Liver (tissue), 8 donors: ENCODE measurements at regions not wholly inside any gene's neighbourhood (a gene's known extent, or its start where the extent isn't known, plus 50 kb on each side); places are given as distances from the start of the nearest gene placed in this dataset.
A peak's percentile ranks its signal among the peaks of the same experiment; 100 is the strongest.

Experiments used
- DNase-seq: peaks from one replicate; pipeline ENCODE4 v3.0.0-alpha.2; 2017; ENCODE audit warnings: low spot score
- H3K27ac ChIP-seq, 2 donors: one replicate each; pipeline ENCODE4 v1.7.0; 2013; ENCODE audit warnings: inconsistent platforms in 2 of 2, low read length in 2 of 2, control low read depth in 1 of 2, low read depth in 1 of 2, mild to moderate bottlenecking in 1 of 2
- H3K27me3 ChIP-seq, 4 donors: one replicate each; pipeline versions ENCODE4 v1.6.1 to v1.7.0; 2013; ENCODE audit warnings: low read length in 3 of 4, inconsistent platforms in 1 of 4, mild to moderate bottlenecking in 1 of 4, moderate library complexity in 1 of 4; ENCODE audit not compliant: control insufficient read depth in 4 of 4, insufficient read depth in 4 of 4
- H3K36me3 ChIP-seq, 4 donors: one replicate each; pipeline versions ENCODE4 v1.6.1 to v1.7.0; 2013; ENCODE audit warnings: low read length in 3 of 4, mild to moderate bottlenecking in 3 of 4, low read depth in 1 of 4, moderate library complexity in 1 of 4; ENCODE audit not compliant: control insufficient read depth in 4 of 4, insufficient read depth in 3 of 4
- H3K4me1 ChIP-seq, 4 donors: one replicate each; pipeline versions ENCODE4 v1.6.1 to v1.7.0; 2013; ENCODE audit warnings: low read length in 3 of 4, mild to moderate bottlenecking in 3 of 4, moderate library complexity in 1 of 4; ENCODE audit not compliant: control insufficient read depth in 4 of 4, insufficient read depth in 4 of 4
- H3K4me3 ChIP-seq, 3 donors: one replicate each; pipeline versions ENCODE4 v1.6.1 to v1.7.0; 2013; ENCODE audit warnings: low read length in 3 of 3, control low read depth in 1 of 3, low read depth in 1 of 3, mild to moderate bottlenecking in 1 of 3
- H3K9ac ChIP-seq, 2 donors: one replicate each; pipeline ENCODE4 v1.7.0; 2013; ENCODE audit warnings: low read length in 2 of 2, mild to moderate bottlenecking in 2 of 2, moderate library complexity in 2 of 2, control low read depth in 1 of 2, low read depth in 1 of 2
- H3K9me3 ChIP-seq, 4 donors: one replicate each; pipeline versions ENCODE4 v1.6.1 to v1.7.0; 2013; ENCODE audit warnings: low read length in 3 of 4; ENCODE audit not compliant: control insufficient read depth in 4 of 4
- EGR1 ChIP-seq, 2 donors: IDR thresholded peaks; 2 replicates each; pipeline ENCODE4 v1.6.1; 2016 to 2018; ENCODE audit warnings: antibody characterized with exemption in 2 of 2, low read depth in 2 of 2
- FOXA1 ChIP-seq: IDR thresholded peaks from 2 replicates; pipeline ENCODE4 v1.6.1; 2016; ENCODE audit warnings: antibody characterized with exemption
- FOXA2 ChIP-seq: IDR thresholded peaks from 2 replicates; pipeline ENCODE4 v1.6.1; 2016; ENCODE audit warnings: antibody characterized with exemption
- GABPA ChIP-seq, 2 donors: IDR thresholded peaks in 1 of 2; conservative IDR thresholded peaks in 1 of 2; 2 replicates each; pipeline ENCODE4 v1.6.1; 2016; ENCODE audit warnings: antibody characterized with exemption in 2 of 2, mild to moderate bottlenecking in 1 of 2, moderate library complexity in 1 of 2
- HNF4A ChIP-seq, 2 donors: conservative IDR thresholded peaks; 2 replicates each; pipeline ENCODE4 v1.6.1; 2016; ENCODE audit warnings: antibody characterized with exemption in 2 of 2, mild to moderate bottlenecking in 2 of 2
- HNF4G ChIP-seq: IDR thresholded peaks from 2 replicates; pipeline ENCODE4 v1.6.1; 2016; ENCODE audit warnings: antibody characterized with exemption
- JUND ChIP-seq, 2 donors: IDR thresholded peaks; 2 replicates each; pipeline ENCODE4 v1.6.1; 2016; ENCODE audit warnings: antibody characterized with exemption in 2 of 2
- NR2F2 ChIP-seq: IDR thresholded peaks from 2 replicates; pipeline ENCODE4 v1.6.1; 2016; ENCODE audit warnings: antibody characterized with exemption
- RAD21 ChIP-seq, 2 donors: IDR thresholded peaks; 2 replicates each; pipeline ENCODE4 v1.6.1; 2016; ENCODE audit warnings: antibody characterized with exemption in 2 of 2, mild to moderate bottlenecking in 2 of 2
- RXRA ChIP-seq, 2 donors: IDR thresholded peaks; 2 replicates each; pipeline ENCODE4 v1.6.1; 2017 to 2018; ENCODE audit warnings: antibody characterized with exemption in 2 of 2, mild to moderate bottlenecking in 1 of 2
- SP1 ChIP-seq: IDR thresholded peaks from 2 replicates; pipeline ENCODE4 v1.6.1; 2018; ENCODE audit warnings: antibody characterized with exemption, mild to moderate bottlenecking
- TAF1 ChIP-seq: conservative IDR thresholded peaks from 2 replicates; pipeline ENCODE4 v1.6.1; 2016; ENCODE audit warnings: antibody characterized with exemption, mild to moderate bottlenecking
- YY1 ChIP-seq: IDR thresholded peaks from 2 replicates; pipeline ENCODE4 v1.6.1; 2016; ENCODE audit warnings: antibody characterized with exemption, mild to moderate bottlenecking
- WGBS: extraction: QIAGEN DNeasy Blood & Tissue Kit; methylation state at CpG from one replicate; pipeline ENCODE4 v1.1.7; 2013; 5-methylcytosine and 5-hydroxymethylcytosine counted together
- TF ChIP-seq, protein P1 (sequence below): IDR thresholded peaks from 2 replicates; pipeline ENCODE4 v1.6.1; 2016; ENCODE audit warnings: antibody characterized with exemption
- TF ChIP-seq, protein P2 (sequence below): fragments of 150-350 bp; IDR thresholded peaks from 2 replicates; pipeline ENCODE4 v1.5.1; 2017; ENCODE audit warnings: improper control_type of control experiment, low read depth, low read length; ENCODE audit not compliant: missing input control
- TF ChIP-seq, protein P3 (sequence below): IDR thresholded peaks from 2 replicates; pipeline ENCODE4 v1.6.1; 2016; ENCODE audit warnings: antibody characterized with exemption
- TF ChIP-seq, protein P4 (sequence below): IDR thresholded peaks from 2 replicates; pipeline ENCODE4 v1.6.1; 2016; ENCODE audit warnings: antibody characterized with exemption, mild to moderate bottlenecking
- donor health status: healthy.
- donor health status: healthy.
- donor health status: healthy.
- donor health status: healthy.
- donor health status: healthy.

DNA sequence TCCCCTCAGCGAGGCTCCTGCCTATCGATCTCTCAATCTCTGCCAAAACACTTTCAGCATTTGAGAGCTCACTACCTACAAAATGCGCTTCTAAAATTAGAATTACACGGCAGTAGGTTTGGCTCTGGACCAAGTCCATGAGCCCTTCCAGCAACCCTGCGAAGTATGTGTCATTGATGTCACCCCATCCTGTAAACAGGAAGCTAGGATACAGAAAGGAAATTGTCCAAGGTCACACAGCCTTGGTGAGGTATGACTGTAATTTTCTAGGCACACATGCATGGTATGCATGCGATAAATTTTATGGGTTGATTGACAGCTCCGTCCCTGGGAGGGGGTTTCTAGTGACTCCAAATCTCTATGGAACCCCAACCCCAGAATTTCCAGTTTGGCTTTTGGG is 330.3 kb upstream of the CDH5 start:
- Histone ChIP-seq H3K4me3 (no peak overlapping the region), H3K36me3 (no peaks in the 10 kb centered on the region), H3K9ac (no peak overlapping the region), H3K4me1 (peaks cover 0 to 8% (median 2%) of the 10 kb centered on the region in 4 donors), H3K9me3 (no peaks in the 10 kb centered on the region), H3K27me3 (peaks cover 0 to 5% (median 0%) of the 10 kb centered on the region in 4 donors), H3K27ac (no peak overlapping the region)
- TF ChIP-seq EGR1 (IDR thresholded peaks at IDR 0.05; ENCODE audit: low read depth in 2 of 2) (no peak), HNF4G (no peak), GABPA (IDR thresholded peaks at IDR 0.05 in 1 of 2, conservative IDR thresholded peaks at IDR 0.05 in 1 of 2) (no peak), FOXA1 (no peak), YY1 (no peak), FOXA2 (no peak), HNF4A (conservative IDR thresholded peaks at IDR 0.05) (no peak), RAD21 (IDR thresholded peaks at IDR 0.05) (no peak), TAF1 (no peak), SP1 (no peak), JUND (IDR thresholded peaks at IDR 0.05) (no peak), NR2F2 (no peak)
- TF ChIP-seq, protein P1, sequence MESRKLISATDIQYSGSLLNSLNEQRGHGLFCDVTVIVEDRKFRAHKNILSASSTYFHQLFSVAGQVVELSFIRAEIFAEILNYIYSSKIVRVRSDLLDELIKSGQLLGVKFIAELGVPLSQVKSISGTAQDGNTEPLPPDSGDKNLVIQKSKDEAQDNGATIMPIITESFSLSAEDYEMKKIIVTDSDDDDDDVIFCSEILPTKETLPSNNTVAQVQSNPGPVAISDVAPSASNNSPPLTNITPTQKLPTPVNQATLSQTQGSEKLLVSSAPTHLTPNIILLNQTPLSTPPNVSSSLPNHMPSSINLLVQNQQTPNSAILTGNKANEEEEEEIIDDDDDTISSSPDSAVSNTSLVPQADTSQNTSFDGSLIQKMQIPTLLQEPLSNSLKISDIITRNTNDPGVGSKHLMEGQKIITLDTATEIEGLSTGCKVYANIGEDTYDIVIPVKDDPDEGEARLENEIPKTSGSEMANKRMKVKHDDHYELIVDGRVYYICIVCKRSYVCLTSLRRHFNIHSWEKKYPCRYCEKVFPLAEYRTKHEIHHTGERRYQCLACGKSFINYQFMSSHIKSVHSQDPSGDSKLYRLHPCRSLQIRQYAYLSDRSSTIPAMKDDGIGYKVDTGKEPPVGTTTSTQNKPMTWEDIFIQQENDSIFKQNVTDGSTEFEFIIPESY: no peak
- TF ChIP-seq, protein P2, sequence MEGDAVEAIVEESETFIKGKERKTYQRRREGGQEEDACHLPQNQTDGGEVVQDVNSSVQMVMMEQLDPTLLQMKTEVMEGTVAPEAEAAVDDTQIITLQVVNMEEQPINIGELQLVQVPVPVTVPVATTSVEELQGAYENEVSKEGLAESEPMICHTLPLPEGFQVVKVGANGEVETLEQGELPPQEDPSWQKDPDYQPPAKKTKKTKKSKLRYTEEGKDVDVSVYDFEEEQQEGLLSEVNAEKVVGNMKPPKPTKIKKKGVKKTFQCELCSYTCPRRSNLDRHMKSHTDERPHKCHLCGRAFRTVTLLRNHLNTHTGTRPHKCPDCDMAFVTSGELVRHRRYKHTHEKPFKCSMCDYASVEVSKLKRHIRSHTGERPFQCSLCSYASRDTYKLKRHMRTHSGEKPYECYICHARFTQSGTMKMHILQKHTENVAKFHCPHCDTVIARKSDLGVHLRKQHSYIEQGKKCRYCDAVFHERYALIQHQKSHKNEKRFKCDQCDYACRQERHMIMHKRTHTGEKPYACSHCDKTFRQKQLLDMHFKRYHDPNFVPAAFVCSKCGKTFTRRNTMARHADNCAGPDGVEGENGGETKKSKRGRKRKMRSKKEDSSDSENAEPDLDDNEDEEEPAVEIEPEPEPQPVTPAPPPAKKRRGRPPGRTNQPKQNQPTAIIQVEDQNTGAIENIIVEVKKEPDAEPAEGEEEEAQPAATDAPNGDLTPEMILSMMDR: no peak
- TF ChIP-seq, protein P3, sequence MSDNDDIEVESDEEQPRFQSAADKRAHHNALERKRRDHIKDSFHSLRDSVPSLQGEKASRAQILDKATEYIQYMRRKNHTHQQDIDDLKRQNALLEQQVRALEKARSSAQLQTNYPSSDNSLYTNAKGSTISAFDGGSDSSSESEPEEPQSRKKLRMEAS: no peak
- TF ChIP-seq, protein P4, sequence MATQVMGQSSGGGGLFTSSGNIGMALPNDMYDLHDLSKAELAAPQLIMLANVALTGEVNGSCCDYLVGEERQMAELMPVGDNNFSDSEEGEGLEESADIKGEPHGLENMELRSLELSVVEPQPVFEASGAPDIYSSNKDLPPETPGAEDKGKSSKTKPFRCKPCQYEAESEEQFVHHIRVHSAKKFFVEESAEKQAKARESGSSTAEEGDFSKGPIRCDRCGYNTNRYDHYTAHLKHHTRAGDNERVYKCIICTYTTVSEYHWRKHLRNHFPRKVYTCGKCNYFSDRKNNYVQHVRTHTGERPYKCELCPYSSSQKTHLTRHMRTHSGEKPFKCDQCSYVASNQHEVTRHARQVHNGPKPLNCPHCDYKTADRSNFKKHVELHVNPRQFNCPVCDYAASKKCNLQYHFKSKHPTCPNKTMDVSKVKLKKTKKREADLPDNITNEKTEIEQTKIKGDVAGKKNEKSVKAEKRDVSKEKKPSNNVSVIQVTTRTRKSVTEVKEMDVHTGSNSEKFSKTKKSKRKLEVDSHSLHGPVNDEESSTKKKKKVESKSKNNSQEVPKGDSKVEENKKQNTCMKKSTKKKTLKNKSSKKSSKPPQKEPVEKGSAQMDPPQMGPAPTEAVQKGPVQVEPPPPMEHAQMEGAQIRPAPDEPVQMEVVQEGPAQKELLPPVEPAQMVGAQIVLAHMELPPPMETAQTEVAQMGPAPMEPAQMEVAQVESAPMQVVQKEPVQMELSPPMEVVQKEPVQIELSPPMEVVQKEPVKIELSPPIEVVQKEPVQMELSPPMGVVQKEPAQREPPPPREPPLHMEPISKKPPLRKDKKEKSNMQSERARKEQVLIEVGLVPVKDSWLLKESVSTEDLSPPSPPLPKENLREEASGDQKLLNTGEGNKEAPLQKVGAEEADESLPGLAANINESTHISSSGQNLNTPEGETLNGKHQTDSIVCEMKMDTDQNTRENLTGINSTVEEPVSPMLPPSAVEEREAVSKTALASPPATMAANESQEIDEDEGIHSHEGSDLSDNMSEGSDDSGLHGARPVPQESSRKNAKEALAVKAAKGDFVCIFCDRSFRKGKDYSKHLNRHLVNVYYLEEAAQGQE: no peak
- DNase-seq: no peak
- 64% methylated on average over 7 of the region's 7 CpGs for WGBS

DNA sequence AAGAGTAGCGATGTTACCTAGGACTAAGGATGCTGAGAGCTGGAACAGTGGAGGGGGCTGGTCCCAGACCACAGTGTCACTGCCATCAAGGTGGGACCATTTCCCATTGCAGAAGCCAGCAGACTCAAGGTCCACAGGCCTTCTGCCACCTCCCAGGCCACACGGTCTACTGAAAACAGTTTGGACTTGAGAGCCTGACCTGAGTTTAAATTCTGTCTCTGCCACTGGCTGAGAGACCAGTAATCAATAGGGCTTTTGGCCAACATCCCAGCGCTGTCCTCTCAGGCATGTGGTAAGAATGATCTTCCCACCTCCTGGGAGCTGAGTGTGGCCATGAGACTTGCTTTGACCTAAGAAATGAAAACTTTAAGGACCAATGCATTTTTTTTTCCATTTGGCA is 331.4 kb upstream of the CDH5 start:
- H3K4me3 ChIP-seq: no peak overlapping the region
- no peaks in the 10 kb centered on the region for H3K36me3 ChIP-seq
- peaks cover 0 to 5% (median 0%) of the 10 kb centered on the region in 4 donors for H3K27me3 ChIP-seq
- no peak overlapping the region for H3K27ac ChIP-seq
- no peak overlapping the region for H3K9ac ChIP-seq
- WGBS: 53% methylated on average over 3 of the region's 3 CpGs
- TF ChIP-seq HNF4G (no peak), HNF4A (conservative IDR thresholded peaks at IDR 0.05) (peak; percentile 59 to 79), RXRA (IDR thresholded peaks at IDR 0.05) (peak in 1 of 2 donors; percentile 57), RAD21 (IDR thresholded peaks at IDR 0.05) (peak; percentile 25 to 34), JUND (IDR thresholded peaks at IDR 0.05) (peak in 1 of 2 donors; percentile 22)
- TF ChIP-seq, protein P3: no peak
- H3K9me3 ChIP-seq: no peaks in the 10 kb centered on the region
- DNase-seq: no peak
- peaks cover 0 to 8% (median 2%) of the 10 kb centered on the region in 4 donors for H3K4me1 ChIP-seq
